ENCODE measurements at regions not wholly inside any gene's neighbourhood (a gene's known extent, or its start where the extent isn't known, plus 50 kb on each side); places are given as distances from the start of the nearest gene placed in this dataset.

- Histone ChIP-seq H3K27ac (no peak overlapping the region), H3K4me3 (no peak overlapping the region)
- WGBS, 3 donors, result 26 to 55% (median 27%) methylated on average over 1 of the region's 1 CpG
These were observed 2051.3 kb downstream of the TP53TG3F start for GRCh38 chr16:35510701-35511100.

DNA sequence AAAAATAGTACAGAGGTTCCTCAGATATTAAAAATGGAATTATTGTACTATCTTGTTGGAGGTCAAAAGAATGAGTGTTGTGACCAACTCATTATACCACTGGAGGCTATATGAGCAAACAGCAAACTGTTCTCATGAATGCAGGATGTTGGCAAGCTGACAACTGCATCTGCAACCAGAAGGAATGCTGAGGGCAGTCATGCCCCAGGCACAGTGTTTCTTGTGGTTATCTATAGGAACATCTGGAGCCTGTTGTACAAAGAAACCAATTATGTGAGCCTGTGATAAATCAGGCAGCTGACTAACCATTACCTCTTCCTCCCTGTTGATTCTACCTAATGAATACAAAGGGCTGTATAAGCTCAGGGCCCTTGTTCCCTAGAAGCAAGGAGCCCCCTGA lies 2057.1 kb downstream of the TP53TG3F start:
- Histone ChIP-seq H3K9me3 (no peaks in the 10 kb centered on the region), H3K36me3 (ENCODE audit: insufficient read depth in 1 of 2, low read depth in 1 of 2) (no peaks in the 10 kb centered on the region), H3K4me3 (no peak overlapping the region), H3K27me3 (ENCODE audit: insufficient read depth in 3 of 3, low read length in 2 of 3) (peaks cover 0 to 3% (median 0%) of the 10 kb centered on the region in 3 donors), H3K27ac (no peak overlapping the region), H3K4me1 (no peaks in the 10 kb centered on the region)
- intact Hi-C loops (cut with DNase I), result no loop called here
- TF ChIP-seq, protein P1, sequence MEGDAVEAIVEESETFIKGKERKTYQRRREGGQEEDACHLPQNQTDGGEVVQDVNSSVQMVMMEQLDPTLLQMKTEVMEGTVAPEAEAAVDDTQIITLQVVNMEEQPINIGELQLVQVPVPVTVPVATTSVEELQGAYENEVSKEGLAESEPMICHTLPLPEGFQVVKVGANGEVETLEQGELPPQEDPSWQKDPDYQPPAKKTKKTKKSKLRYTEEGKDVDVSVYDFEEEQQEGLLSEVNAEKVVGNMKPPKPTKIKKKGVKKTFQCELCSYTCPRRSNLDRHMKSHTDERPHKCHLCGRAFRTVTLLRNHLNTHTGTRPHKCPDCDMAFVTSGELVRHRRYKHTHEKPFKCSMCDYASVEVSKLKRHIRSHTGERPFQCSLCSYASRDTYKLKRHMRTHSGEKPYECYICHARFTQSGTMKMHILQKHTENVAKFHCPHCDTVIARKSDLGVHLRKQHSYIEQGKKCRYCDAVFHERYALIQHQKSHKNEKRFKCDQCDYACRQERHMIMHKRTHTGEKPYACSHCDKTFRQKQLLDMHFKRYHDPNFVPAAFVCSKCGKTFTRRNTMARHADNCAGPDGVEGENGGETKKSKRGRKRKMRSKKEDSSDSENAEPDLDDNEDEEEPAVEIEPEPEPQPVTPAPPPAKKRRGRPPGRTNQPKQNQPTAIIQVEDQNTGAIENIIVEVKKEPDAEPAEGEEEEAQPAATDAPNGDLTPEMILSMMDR (IDR thresholded peaks at IDR 0.05), result no peak
- ATAC-seq (no peak), DNase-seq (no peak)

More at GRCh38 chr16:35510701-35511100, 2051.3 kb downstream of the TP53TG3F start:
- TF ChIP-seq, protein P1 (IDR thresholded peaks at IDR 0.05), result no peak
- intact Hi-C loops (cut with DNase I), result no loop called here
- Histone ChIP-seq H3K4me1 (no peaks in the 10 kb centered on the region), H3K27me3 (ENCODE audit: insufficient read depth in 3 of 3, low read length in 2 of 3) (peaks cover 0 to 3% (median 0%) of the 10 kb centered on the region in 3 donors), H3K36me3 (ENCODE audit: insufficient read depth in 1 of 2, low read depth in 1 of 2) (no peaks in the 10 kb centered on the region), H3K9me3 (no peaks in the 10 kb centered on the region)
- ATAC-seq, result no peak
- no peak for DNase-seq

- 62 to 70% (median 65%) methylated on average over 8 of the region's 8 CpGs for WGBS, 3 donors
- Histone ChIP-seq H3K9me3 (no peaks in the 10 kb centered on the region), H3K4me3 (no peak overlapping the region), H3K27me3 (ENCODE audit: insufficient read depth in 3 of 3, low read length in 2 of 3) (peaks cover 0 to 3% (median 0%) of the 10 kb centered on the region in 3 donors), H3K27ac (no peak overlapping the region), H3K36me3 (ENCODE audit: insufficient read depth in 1 of 2, low read depth in 1 of 2) (no peaks in the 10 kb centered on the region), H3K4me1 (no peaks in the 10 kb centered on the region)
- intact Hi-C loops (cut with DNase I), result no loop called here
- ATAC-seq (no peak), DNase-seq (no peak)
- TF ChIP-seq, protein P1 (IDR thresholded peaks at IDR 0.05), result no peak
These were observed 2057.6 kb downstream of the TP53TG3F start for GRCh38 chr16:35516971-35517370.

DNA sequence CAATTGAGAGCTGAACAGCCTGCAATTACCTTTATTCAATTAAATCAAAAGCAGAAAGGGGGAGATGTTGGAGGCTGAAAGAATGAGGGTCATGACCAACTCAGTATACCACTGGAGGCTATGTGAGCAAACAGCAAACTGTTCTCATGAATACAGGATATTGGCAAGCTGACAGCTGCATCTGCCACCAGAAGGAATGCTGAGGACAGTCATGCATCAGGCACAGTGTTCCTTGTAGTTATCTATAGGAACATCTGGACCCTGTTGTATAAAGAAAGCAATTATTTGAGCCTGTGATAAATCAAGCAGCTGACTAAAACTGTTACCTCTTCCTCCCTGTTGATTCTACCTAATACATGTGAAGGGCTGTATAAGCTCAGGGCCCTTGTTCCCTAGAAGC lies 2064.6 kb downstream of the TP53TG3F start:
- Histone ChIP-seq H3K27ac (no peak overlapping the region), H3K36me3 (ENCODE audit: insufficient read depth in 1 of 2, low read depth in 1 of 2) (no peaks in the 10 kb centered on the region), H3K9me3 (no peaks in the 10 kb centered on the region), H3K4me1 (no peaks in the 10 kb centered on the region), H3K27me3 (ENCODE audit: insufficient read depth in 3 of 3, low read length in 2 of 3) (no peaks in the 10 kb centered on the region), H3K4me3 (no peak overlapping the region)
- TF ChIP-seq, protein P1 (IDR thresholded peaks at IDR 0.05), result no peak
- ATAC-seq (no peak), DNase-seq (no peak)
- intact Hi-C loops (cut with DNase I), result no loop called here

DNA sequence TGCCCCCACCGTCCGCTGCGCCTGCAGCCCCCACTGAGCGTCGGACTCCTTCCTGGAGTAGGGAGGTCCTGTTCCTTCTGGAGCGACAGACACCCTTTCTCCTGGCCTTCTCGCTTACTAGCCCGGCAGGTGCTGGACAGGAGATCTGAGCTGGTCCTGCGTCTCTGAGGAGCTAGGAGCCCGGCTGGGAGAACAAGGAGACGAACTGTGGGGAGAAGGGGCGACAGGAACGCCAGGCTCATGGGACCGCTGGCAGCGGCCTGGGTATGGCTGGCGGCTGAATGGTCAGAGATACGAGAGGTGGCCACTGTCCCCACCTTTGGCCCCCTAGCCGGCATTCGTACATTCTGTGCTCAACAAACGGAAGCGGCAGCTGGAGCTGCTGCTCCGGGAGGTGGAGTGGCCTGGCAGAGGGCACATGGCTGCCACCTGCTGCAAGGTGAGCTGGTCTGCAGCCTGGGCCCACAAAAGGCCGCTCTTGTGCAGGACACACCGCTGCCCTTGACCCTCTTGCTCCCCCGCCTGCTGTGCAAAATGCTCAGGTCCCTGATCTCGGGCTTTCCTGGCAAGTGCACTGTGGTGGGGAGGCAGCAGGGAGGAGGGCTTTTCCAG lies 2066.7 kb downstream of the TP53TG3F start:
- no peak for ATAC-seq
- no peak for DNase-seq
- Histone ChIP-seq H3K4me3 (no peak overlapping the region), H3K36me3 (ENCODE audit: insufficient read depth in 1 of 2, low read depth in 1 of 2) (no peaks in the 10 kb centered on the region), H3K27ac (no peak overlapping the region), H3K27me3 (ENCODE audit: insufficient read depth in 3 of 3, low read length in 2 of 3) (no peaks in the 10 kb centered on the region), H3K4me1 (no peaks in the 10 kb centered on the region), H3K9me3 (no peaks in the 10 kb centered on the region)
- 72 to 78% (median 75%) methylated on average over 26 of the region's 26 CpGs for WGBS, 3 donors
- TF ChIP-seq, protein P1 (IDR thresholded peaks at IDR 0.05), result no peak
- intact Hi-C loops (cut with DNase I), result no loop called here
